ENCODE measurements at regions not wholly inside any gene's neighbourhood (a gene's known extent, or its start where the extent isn't known, plus 50 kb on each side); places are given as distances from the start of the nearest gene placed in this dataset.

DNA sequence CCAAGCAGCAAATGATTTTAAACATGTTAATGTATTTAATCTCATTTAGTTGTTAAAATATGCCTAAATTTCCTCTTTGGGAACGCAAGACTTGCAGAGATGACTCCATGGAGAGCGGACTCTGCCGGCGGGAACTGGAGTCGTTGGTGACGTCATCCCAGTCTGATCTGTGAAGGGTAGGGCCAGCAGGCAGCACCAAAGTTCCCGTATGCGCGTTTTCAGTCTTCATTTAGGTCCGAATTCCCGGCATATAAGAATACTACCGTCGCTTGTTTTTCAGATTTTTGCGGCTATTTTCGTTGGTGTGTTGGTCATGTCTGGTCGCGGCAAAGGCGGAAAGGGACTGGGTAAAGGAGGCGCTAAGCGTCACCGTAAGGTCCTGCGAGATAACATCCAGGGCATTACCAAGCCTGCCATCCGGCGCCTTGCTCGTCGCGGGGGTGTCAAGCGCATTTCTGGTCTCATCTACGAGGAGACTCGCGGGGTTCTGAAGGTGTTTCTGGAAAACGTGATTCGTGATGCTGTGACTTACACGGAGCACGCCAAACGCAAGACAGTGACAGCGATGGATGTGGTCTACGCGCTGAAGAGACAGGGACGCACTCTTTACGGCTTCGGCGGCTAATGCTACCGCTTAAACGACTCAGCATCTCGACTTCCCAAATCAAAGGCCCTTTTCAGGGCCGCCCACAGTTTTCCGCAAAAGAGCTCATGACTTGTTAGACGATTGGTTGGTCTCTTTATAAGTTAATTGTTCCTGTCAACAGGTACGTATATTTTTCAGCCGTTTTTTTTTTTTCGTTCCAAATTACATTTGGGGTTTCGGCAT is 117.3 kb downstream of the HFE start:
- peak; percentile 75 for ATAC-seq
- H3K27ac Mint-ChIP-seq: no peak overlapping the region
- H3K27me3 Mint-ChIP-seq: no peaks in the 10 kb centered on the region

DNA sequence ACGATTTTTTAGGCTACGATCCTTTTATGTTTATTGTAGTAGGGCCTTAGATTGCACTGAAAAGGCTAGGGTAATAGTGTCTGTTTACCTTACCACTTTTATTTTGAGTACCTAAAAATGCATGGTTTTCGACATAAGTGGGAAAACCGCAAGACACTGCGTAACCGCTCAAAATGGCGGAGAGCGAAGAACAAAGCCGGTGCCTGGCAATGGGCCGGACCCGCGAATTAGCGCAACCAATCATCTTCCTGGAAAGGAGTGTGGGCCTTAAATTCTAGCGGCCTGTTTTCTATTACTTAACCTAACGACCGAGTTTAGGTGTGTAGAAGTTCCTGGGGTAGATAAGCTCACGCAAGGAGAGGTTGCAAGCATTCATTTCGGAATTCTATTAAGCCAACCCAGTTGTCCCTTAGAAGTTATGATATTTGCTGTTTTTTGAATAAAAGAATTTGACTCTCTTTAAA is 118.0 kb downstream of the HFE start:
- Mint-ChIP-seq H3K4me3 (no peak overlapping the region), H3K4me1 (peaks cover 18% of the 10 kb centered on the region), H3K27me3 (no peaks in the 10 kb centered on the region), H3K27ac (no peak overlapping the region), H3K36me3 (ENCODE audit: low read depth) (no peaks in the 10 kb centered on the region)
- ATAC-seq (peak; percentile 72), DNase-seq (peak; percentile 42 to 63 (median 63))
- no peaks in the 10 kb centered on the region for H3K9me3 ChIP-seq (ENCODE audit: control insufficient read depth, low read length, poor library complexity, severe bottlenecking)

More for the DNA sequence above, 117.3 kb downstream of the HFE start:
- DNase-seq: peak; percentile 57 to 70 (median 64)
- Mint-ChIP-seq H3K36me3 (ENCODE audit: low read depth) (no peaks in the 10 kb centered on the region), H3K4me3 (no peak overlapping the region), H3K4me1 (peaks cover 23% of the 10 kb centered on the region)
- H3K9me3 ChIP-seq (ENCODE audit: control insufficient read depth, low read length, poor library complexity, severe bottlenecking): no peaks in the 10 kb centered on the region

DNA sequence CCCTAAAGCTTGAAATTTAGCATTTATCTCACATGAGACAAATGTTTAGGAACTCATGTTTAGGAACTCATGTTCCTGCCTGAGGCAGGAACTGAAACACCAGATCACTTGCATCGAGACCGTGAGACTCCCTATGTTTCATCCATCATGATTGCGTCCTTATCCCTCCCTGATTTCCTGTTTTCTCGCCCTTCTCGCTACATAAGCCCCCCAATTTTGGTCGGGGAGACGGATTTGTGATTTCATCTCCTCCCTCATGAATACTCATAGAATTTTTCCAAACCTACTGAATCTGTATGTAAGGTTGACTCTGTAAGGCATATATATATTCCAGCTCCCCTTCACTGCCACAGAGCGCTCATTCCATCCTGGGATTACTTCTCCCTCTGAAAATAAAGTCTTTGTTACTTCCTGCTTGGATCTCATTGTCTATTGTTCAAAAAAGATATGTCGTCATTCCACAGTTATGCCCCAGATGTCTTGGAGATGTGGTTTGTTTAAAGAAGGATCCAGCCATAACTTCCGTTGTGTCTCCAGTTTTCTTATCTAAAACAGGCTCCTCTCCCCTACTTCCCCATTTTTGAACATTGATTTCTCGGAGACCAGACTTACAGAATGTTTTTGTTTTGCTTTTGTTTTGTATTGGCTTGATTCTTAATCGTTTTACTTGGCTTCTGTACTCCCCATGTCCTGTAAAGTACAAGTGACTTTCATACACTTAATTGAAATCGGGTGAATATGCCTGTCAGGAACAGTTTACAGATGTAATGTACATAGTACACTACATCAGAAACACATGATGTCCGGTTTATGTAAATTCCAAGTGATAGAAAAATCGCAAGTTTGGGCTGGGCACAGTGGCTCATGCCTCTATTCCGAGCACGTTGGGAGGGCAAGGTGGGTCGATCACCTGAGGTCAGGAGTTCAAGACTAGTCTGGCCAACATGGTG is 118.7 kb downstream of the HFE start:
- Mint-ChIP-seq H3K27ac (no peak overlapping the region), H3K4me3 (no peak overlapping the region), H3K36me3 (ENCODE audit: low read depth) (no peaks in the 10 kb centered on the region), H3K27me3 (no peaks in the 10 kb centered on the region), H3K4me1 (peaks cover 18% of the 10 kb centered on the region)
- DNase-seq (no peak), ATAC-seq (no peak)
- no peaks in the 10 kb centered on the region for H3K9me3 ChIP-seq (ENCODE audit: control insufficient read depth, low read length, poor library complexity, severe bottlenecking)

DNA sequence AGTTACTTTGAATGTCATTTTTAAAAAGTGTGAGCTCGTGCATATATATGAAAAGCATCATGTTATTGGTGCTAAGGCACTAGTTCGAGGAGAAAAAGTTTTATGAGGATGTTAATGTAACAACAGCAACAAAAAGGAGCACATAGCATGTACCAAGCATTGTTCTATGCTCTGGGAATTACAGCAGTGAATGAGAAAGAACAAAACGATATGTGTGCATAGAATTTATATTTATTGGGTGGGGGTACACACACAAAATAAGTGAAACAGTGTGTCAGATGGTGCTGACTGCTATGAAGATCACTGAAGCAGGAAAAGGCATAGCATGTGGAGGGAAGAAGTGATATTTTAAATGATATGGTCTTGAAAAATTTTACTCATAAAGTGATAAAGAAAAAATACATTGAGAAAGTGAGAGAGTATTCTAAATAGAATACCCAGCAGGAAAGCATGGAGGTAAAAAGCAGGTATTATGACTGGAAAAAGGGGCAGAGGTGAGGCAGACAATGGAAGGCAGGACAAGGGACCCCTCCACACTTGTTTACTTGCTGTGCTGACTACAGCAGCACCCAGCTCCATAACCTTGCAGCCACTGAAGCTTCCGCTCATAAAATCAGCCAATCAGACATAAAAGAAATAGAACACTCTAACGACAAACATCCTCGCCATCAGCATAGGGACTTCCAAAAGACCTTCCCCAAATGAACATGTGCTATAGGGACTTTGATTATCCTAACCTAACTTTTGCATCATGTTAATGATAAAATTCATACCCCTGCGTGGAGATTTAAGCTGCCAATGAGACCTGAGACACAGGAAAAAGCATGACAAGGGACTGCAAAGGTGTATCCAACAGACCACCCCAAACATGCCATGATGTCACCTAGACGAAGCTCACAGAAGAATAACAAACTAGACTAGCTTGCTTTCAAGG is 119.9 kb downstream of the HFE start:
- DNase-seq: no peak
- Mint-ChIP-seq H3K27me3 (no peaks in the 10 kb centered on the region), H3K4me1 (peaks cover 17% of the 10 kb centered on the region), H3K27ac (no peak overlapping the region), H3K36me3 (ENCODE audit: low read depth) (no peaks in the 10 kb centered on the region), H3K4me3 (no peak overlapping the region)
- no peaks in the 10 kb centered on the region for H3K9me3 ChIP-seq (ENCODE audit: control insufficient read depth, low read length, poor library complexity, severe bottlenecking)
- no peak for ATAC-seq

DNA sequence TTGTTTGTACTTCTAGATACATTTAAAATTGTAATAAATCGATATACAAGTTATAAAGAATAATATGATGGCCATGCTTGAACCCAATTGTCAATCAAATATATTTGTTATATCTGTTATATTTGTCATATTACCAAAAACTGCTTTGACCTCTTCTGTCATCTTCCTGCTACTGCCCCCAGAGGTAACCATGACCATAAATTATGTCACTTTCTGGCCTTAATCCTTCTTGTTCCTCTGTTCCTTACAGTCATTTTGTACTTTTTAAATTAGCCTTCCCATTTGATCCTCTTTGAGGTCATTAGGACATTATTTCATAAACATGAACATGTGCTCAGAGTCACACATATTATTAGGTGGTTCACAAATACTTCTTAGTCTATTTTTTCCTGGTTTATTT is 124.7 kb downstream of the HFE start:
- H3K27me3 Mint-ChIP-seq: no peaks in the 10 kb centered on the region
- no peaks in the 10 kb centered on the region for H3K9me3 ChIP-seq (ENCODE audit: control insufficient read depth, low read length, poor library complexity, severe bottlenecking)
- no peak overlapping the region for H3K27ac Mint-ChIP-seq
- H3K4me1 Mint-ChIP-seq: peaks cover 2% of the 10 kb centered on the region
- H3K4me3 Mint-ChIP-seq: no peak overlapping the region
- H3K36me3 Mint-ChIP-seq (ENCODE audit: low read depth): no peaks in the 10 kb centered on the region
- DNase-seq (no peak), ATAC-seq (no peak)

DNA sequence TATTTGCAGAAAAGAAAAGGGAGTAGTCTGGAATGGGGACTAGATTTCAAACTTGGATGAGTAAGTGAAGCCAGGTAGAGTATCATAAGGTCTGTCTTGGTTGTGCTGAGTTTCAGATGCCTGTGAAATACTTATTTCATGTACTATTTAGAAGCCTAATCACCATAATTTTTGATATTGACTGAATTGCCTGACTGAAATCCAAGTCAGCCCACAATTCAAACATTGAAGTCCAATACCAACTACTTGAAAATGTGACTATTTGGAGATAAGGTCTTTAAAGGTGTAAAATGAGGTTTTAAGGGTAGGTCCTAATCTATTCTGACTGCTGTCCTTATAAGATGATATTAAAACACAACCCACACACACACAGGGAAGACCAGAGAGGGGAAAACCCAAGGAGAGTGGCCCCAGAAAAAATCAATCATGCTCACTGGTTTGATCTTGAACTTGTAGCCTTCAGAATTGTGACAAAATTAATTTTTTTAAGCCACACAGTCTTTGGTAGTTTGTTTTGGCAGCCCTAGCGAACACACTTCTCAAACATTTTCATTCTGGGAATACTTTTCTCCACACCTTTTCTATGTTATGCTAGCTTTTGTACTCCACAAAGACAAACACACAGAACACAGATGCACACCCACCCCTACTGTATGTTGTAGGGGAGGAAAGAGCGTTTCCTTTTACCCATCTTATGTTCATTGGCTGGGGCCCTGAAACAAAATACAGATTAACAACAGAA is 126.3 kb downstream of the HFE start:
- peaks cover 2% of the 10 kb centered on the region for H3K4me1 Mint-ChIP-seq
- H3K36me3 Mint-ChIP-seq (ENCODE audit: low read depth): no peaks in the 10 kb centered on the region
- H3K27ac Mint-ChIP-seq: no peak overlapping the region
- ATAC-seq: no peak
- H3K9me3 ChIP-seq (ENCODE audit: control insufficient read depth, low read length, poor library complexity, severe bottlenecking): no peaks in the 10 kb centered on the region
- DNase-seq: no peak
- no peak overlapping the region for H3K4me3 Mint-ChIP-seq
- no peaks in the 10 kb centered on the region for H3K27me3 Mint-ChIP-seq

DNA sequence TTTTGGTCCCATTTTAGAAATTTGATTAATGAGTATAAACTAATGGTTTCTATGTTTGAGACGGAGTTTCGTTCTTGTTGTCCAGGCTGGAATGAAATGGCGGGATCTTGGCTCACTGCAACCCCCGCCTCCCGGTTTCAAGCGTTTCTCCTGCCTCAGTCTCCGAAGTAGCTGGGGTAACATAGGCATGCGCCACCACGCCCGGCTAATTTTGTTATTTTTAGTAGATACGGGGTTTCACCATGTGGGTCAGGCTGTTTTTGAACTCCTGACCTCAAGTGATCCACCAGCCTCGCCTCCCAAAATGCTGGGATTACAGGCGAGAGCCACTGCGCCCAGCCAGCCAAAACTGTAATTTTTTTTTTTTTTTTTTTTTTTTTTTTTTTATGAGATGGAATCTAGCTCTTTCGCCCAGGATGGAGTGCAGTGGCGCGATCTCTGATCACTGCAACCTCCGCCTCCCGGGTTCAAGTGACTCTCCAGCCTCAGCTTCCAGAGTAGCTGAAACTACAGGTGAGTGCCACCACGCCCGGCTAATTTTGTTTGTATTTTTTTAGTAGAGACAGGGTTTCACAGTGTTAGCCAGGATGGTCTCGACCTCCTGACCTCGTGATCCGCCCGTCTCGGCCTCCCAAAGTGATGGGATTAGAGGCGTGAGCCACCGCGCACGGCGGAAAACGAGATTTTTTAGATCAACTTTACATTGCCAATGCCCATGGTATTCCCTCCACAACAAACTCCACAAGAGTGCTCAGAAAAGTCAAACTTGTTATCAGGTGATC is 127.8 kb downstream of the HFE start:
- Mint-ChIP-seq H3K4me1 (peaks cover 3% of the 10 kb centered on the region), H3K4me3 (no peak overlapping the region), H3K27me3 (no peaks in the 10 kb centered on the region), H3K27ac (no peak overlapping the region), H3K36me3 (ENCODE audit: low read depth) (no peaks in the 10 kb centered on the region)
- H3K9me3 ChIP-seq (ENCODE audit: control insufficient read depth, low read length, poor library complexity, severe bottlenecking): no peaks in the 10 kb centered on the region
- ATAC-seq (no peak), DNase-seq (no peak)

DNA sequence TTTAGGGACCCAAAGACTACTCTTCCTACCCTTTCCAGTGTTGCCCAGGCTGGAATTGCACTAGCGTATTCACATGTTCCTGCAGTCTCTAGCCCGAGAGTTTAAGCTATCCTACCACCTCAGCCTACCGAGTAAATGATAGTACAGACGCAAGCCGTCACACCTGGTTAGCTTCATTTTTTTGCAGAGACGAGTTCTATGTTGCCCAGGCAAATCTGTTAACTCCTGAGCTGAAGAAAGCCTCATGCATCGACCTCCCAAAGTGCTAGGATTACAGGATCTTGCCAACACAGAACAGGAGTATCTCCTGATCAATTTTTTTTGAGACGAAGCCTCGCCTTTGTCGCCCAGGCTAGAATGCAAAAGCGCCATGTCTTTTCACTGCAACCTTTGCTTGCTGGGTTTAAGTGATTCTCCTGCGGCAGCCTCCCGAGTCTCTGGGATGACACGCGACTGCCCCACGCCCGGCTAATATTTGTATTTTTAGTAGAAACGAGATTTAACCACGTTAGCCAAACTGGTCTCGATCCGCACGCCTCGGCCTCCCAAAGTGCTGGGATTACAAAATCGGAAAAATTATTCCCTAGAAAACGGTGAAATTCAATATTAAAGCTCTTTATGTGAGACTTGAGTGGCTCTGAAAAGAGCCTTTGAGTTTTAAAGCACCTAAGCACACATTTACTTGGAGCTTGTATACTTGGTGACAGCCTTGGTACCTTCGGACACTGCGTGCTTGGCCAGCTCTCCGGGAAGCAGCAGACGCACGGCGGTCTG is 128.5 kb downstream of the HFE start:
- no peaks in the 10 kb centered on the region for H3K27me3 Mint-ChIP-seq
- peak in 1 of 3 donors; percentile 14 for DNase-seq
- H3K4me1 Mint-ChIP-seq: peaks cover 3% of the 10 kb centered on the region
- no peak overlapping the region for H3K4me3 Mint-ChIP-seq
- ATAC-seq: peak; percentile 16
- no peak overlapping the region for H3K27ac Mint-ChIP-seq
- H3K36me3 Mint-ChIP-seq (ENCODE audit: low read depth): no peaks in the 10 kb centered on the region
- no peaks in the 10 kb centered on the region for H3K9me3 ChIP-seq (ENCODE audit: control insufficient read depth, low read length, poor library complexity, severe bottlenecking)

DNA sequence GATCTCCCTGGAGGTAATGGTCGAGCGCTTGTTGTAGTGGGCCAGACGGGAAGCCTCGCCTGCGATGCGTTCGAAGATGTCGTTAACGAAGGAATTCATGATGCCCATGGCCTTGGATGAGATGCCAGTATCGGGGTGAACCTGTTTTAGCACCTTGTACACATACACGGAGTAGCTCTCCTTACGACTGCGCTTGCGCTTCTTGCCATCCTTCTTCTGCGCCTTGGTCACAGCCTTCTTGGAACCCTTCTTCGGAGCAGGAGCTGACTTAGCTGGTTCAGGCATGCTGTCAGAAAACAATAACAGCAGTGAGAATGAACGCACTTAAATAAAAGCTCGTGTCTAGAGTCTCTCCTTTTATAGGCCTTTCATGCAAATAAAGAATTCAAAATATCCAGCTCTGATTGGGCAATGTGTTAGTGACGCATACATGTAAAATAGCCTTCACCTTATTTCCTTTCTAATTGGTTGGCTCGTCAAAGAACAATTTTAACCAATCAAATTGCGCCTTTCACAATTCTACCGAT is 129.2 kb downstream of the HFE start:
- no peak overlapping the region for H3K4me3 Mint-ChIP-seq
- no peaks in the 10 kb centered on the region for H3K27me3 Mint-ChIP-seq

DNA sequence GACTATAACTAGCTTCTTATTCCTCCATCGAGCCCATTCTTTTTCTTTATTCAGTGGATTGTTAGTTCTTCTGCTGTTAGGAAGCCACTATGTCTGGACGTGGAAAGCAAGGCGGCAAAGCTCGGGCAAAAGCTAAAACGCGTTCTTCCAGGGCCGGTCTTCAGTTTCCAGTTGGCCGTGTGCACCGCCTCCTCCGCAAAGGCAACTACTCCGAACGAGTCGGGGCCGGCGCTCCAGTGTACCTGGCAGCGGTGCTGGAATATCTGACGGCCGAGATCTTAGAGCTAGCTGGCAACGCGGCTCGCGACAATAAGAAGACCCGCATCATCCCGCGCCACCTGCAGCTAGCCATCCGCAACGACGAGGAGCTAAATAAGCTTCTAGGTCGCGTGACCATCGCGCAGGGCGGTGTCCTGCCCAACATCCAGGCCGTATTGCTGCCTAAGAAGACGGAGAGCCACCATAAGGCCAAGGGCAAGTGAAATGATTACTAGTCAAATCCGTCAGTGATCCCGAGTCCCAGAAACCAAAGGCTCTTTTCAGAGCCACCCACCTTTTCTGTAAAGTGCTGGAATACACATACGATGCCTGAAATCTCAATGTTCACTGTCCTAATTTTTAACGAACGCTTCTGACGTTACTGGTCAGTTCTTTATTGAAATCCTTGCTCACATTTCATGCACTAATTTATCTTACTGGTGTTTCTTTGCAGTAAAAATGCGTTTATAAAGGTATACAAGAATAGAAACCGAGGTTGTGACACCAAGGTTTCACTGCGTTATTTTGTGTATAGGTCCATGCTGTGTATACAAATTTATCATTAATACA is 129.9 kb downstream of the HFE start:
- no peak overlapping the region for H3K27ac Mint-ChIP-seq
- H3K4me3 Mint-ChIP-seq: no peak overlapping the region
- ATAC-seq (peak; percentile 64), DNase-seq (peak; percentile 51 to 64 (median 53))
- peaks cover 2% of the 10 kb centered on the region for H3K4me1 Mint-ChIP-seq
- no peaks in the 10 kb centered on the region for H3K27me3 Mint-ChIP-seq
- no peaks in the 10 kb centered on the region for H3K36me3 Mint-ChIP-seq (ENCODE audit: low read depth)
- H3K9me3 ChIP-seq (ENCODE audit: control insufficient read depth, low read length, poor library complexity, severe bottlenecking): no peaks in the 10 kb centered on the region

More for the DNA sequence above, 129.2 kb downstream of the HFE start:
- Mint-ChIP-seq H3K36me3 (ENCODE audit: low read depth) (no peaks in the 10 kb centered on the region), H3K27ac (no peak overlapping the region), H3K4me1 (peaks cover 3% of the 10 kb centered on the region)
- no peaks in the 10 kb centered on the region for H3K9me3 ChIP-seq (ENCODE audit: control insufficient read depth, low read length, poor library complexity, severe bottlenecking)
- ATAC-seq: peak; percentile 84
- peak; percentile 36 to 60 (median 48) for DNase-seq

Data from T-helper 17 cell (primary cell).